HS-5 (cell line): ENCODE measurements at regions not wholly inside any gene's neighbourhood (a gene's known extent, or its start where the extent isn't known, plus 50 kb on each side); places are given as distances from the start of the nearest gene placed in this dataset.
"Not testable (repeated sequence)": the region's sequence is repeated elsewhere in the genome, so short reads cannot be mapped to it uniquely, and the experiment has no call there.

Experiments
- DNase-seq: peaks from one replicate; pipeline ENCODE4 v3.0.0-alpha.2; 2012; ENCODE audit warnings: low read depth

DNA sequence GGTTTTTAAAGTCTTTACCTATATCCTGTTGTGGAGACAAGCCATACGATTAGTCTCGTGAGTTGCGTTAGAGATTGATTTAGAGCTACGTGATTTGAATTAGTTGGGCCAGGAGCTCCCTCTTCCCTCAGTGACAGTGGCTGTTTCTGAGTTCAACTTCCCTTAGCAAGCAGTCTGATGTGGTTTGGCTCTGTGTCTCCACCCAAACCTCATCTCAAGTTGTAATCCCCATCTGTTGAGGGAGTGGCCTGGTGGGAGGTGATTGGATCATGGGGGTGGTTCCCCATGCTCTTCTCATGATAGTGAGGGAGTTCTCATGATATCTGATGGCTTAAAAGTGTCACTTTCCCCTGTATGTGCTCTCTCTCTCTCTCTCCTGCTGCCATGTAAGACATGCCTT lies 192.9 kb upstream of the PTGFR start:
- no peak for DNase-seq

DNA sequence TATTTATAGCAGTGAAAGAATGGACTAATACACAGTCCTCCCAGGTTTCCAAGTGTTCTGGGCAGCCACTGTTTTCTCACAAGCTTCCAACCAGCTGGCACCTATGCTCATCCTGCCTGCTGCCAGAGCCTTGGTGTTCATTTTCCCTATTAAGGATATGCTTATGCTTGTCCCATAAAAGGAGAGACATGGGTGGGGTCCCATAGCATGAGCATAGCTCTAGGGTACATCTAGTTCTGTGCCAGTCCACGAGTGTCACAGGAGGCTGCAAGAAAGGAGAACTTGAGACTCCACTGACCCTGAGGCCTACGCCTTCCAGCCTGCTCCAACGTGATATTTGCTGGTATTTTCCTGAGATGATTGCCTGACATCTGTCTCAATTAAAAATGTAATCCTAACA lies 192.4 kb upstream of the PTGFR start:
- DNase-seq = no peak

DNA sequence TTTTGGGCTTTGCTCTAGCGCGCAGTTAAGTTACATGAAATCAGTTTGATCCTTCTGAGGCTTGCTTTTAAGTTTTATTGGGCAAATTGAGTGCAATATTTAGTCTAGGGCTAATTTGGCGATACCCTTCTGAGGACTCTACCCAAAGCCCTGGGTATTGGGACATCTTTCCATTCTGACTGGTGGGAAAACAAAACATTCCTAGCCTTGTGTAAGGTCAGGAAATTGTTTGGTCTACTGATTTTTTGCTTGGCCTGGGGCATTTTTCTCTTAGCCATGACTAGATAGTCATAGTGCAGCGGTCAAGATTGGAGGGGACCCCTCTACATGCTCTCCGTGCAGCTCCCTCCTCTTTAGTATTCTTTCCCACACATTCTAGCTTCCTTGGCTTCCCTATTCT lies 189.6 kb upstream of the PTGFR start:
- DNase-seq = no peak

- DNase-seq = peak; percentile 88
These were observed 187.2 kb upstream of the PTGFR start for GRCh38 chr1:78303620-78304019.

- DNase-seq = no peak
These were observed 186.4 kb upstream of the PTGFR start for GRCh38 chr1:78304341-78304740.

- no peak for DNase-seq
These were observed 186.0 kb upstream of the PTGFR start for GRCh38 chr1:78304761-78305160.

- DNase-seq = not testable (repeated sequence)
These were observed 180.5 kb upstream of the PTGFR start for GRCh38 chr1:78310261-78310660.

DNA sequence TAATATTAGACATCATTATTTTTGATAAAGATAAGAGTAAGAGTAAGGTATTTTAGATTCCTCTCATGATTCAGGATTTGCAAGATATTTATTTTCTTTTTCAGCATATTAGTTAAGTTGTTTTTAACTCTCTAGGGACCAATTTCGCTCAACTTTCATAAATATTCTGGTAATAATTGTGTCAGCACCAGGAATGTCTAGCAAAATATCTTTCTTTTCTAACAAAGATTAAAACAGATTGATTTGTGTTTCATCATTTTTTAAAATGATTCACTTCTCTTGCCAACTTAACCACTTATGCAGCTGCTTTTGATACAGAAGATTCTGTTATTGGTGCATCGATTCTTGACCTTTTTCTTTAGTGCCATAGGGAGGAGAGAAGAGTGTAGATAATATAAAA lies 172.8 kb upstream of the PTGFR start:
- no peak for DNase-seq

GRCh38 chr1:78319603-78320002 lies 171.2 kb upstream of the PTGFR start:
- no peak for DNase-seq

GRCh38 chr1:78322928-78323680 lies 167.7 kb upstream of the PTGFR start:
- DNase-seq = no peak

DNA sequence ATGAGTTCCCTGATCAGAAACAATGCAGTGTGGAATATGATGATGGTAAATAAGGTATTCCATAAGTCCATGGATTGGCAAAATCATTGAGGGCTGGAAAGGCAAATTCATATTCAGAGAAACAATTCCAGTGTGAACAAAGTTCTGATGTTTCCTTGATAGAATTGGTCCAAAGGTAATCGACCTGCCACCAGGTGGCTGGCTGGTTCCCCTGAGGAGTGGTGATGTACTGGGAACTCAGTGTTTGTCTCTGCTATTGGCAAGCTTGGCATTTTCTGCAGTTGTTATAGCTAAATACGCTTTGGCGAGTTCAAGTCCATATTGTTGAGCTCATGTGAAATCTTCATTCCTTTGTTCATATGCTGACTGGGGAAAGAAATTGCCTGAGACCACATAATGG lies 165.5 kb upstream of the PTGFR start:
- DNase-seq = no peak

- no peak for DNase-seq
These were observed 161.3 kb upstream of the PTGFR start for GRCh38 chr1:78329475-78329874.

DNA sequence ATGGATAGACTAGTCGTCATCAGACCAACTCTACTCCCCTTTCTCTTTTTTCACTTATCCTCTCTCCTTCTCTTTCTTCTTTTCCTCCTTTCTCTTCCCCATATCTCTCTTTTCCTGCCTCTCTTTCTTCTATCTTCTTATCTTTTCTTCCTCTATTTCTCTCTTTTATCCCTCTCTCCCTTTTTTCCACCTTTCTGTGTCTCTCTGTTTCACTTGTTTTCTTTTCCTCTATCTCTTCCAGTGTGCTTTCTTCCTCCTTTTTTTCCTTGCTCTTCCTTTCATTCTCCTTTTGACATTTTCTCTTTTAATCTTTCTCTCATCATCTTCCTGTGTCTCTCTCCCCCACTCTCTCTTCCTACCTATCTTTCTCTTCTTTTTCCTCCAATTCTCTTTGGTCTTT lies 159.0 kb upstream of the PTGFR start:
- no peak for DNase-seq

GRCh38 chr1:78333502-78333901 lies 157.3 kb upstream of the PTGFR start:
- DNase-seq = no peak

GRCh38 chr1:78334114-78334513 lies 156.7 kb upstream of the PTGFR start:
- no peak for DNase-seq

DNA sequence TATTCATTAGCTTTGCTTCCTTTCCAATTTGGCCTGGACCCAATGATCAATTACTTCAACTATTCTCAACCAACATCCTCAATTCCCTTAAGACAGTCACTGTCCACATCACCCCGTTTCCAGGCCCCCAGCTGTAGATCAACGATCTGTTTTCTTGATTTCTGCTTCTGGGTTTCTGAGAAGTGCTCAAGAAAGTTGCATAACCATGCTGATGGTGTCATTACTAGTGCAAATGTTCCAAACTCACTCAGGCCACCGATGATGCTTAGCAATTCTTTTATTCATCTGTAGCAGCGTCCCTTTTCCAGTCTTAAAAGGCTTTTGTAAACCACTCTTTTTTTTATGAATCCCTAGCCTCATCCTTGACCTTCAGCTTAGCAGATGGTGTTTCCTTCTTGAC lies 155.8 kb upstream of the PTGFR start:
- no peak for DNase-seq

DNA sequence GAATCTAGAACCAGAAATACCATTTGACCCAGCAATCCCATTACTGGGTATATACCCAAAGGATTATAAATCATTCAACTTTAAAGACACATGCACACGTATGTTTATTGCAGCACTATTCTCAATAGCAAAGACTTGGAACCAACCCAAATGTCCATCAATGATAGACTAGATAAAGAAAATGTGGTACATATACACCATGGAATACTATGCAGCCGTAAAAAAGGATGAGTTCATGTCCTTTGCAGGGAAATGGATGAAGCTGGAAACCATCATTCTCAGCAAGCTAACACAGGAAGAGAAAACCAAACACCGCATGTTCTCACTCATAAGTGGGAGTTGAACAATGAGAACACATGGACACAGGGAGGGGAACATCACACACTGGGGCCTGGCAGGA lies 154.0 kb upstream of the PTGFR start:
- DNase-seq = not testable (repeated sequence)

- peak; percentile 50 for DNase-seq
These were observed 151.3 kb upstream of the PTGFR start for GRCh38 chr1:78339490-78339889.

GRCh38 chr1:78340006-78340405 lies 150.8 kb upstream of the PTGFR start:
- peak; percentile 81 for DNase-seq

- DNase-seq = no peak
These were observed 142.1 kb upstream of the PTGFR start for GRCh38 chr1:78348496-78349284.

GRCh38 chr1:78351551-78352216 lies 139.1 kb upstream of the PTGFR start:
- DNase-seq = no peak

DNA sequence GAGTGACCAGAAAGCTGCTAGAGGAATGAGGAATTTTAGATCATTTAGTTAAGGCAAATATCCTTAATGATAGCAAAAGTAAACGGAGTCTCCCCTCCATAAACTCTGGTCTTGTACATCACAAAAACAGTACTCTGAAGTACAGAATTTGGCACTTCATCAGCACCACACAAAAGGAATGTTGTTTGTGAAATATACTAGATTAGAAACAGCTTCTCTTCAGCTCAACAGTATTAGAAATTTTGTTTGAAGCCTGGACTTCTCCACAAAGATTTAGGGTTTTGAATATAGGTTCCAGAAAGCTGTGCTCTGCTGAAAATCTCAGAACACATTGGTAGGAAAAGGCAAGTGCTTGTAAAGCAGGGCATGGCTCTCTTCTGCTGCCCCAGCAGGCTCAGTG lies 135.1 kb upstream of the PTGFR start:
- no peak for DNase-seq

GRCh38 chr1:78358165-78358564 lies 132.6 kb upstream of the PTGFR start:
- DNase-seq = no peak
